ENCODE measurements at regions not wholly inside any gene's neighbourhood (a gene's known extent, or its start where the extent isn't known, plus 50 kb on each side); places are given as distances from the start of the nearest gene placed in this dataset.

DNA sequence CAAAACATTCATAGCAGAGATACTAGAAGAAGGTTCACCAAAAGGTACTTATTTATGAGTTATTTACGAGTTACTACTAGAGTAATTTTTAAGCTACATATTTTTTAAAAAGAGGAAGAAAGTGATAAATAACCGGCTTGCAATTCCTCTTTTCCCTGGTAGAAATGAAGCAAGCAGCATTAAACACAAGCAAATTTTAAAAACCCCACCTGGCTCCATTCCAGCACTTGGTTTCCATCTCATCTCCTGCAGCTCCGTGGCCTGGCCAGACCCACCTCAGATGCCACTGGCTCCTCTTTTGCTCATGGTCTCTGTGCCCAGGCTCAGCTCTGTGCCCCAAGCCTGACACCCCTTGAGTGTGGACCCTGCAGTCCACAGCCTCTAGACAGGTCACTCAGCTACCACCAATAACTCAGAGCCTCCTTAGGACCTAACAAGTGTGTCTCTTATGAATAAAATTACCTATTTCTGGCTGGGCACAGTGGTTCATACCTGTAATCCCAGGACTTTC is 479.5 kb downstream of the TNS3 start:
- Histone ChIP-seq H3K56ac (replicated peaks; ENCODE audit: insufficient read length, low read depth, low read length) (no peak overlapping the region), H2BK5ac (ENCODE audit: low read depth, low read length) (no peak overlapping the region), H4K91ac (replicated peaks; ENCODE audit: insufficient read length, low read length) (no peak overlapping the region), H3K36me3 (ENCODE audit: control insufficient read depth in 2 of 4, insufficient read depth in 4 of 4, low read length in 3 of 4) (no peaks in the 10 kb centered on the region), H3K27ac (ENCODE audit: low read depth, low read length) (no peak overlapping the region), H3K23ac (ENCODE audit: insufficient read length) (no peak overlapping the region), H2AFZ (ENCODE audit: low read length) (no peak overlapping the region), H3K9ac (replicated peaks in 1 of 4; ENCODE audit: extremely low read depth in 1 of 4, low read depth in 3 of 4, low read length in 3 of 4) (no peak overlapping the region), H2BK12ac (ENCODE audit: low read depth, low read length) (no peak overlapping the region), H4K20me1 (replicated peaks in 1 of 2; ENCODE audit: control insufficient read depth in 1 of 2, insufficient read depth in 2 of 2, low read length in 2 of 2) (no peaks in the 10 kb centered on the region), H2BK15ac (ENCODE audit: low read length) (no peak overlapping the region), H2AK5ac (ENCODE audit: low read depth, low read length) (no peak overlapping the region), H4K8ac (ENCODE audit: extremely low read depth, insufficient read depth, low read length) (peak overlapping the region; percentile 47; the same call in 1 of the 2 replicates), H2BK120ac (replicated peaks; ENCODE audit: low read depth, low read length) (no peak overlapping the region), H3K79me2 (ENCODE audit: control insufficient read depth in 1 of 2, insufficient read depth in 2 of 2, low read length in 2 of 2) (no peaks in the 10 kb centered on the region), H3K4me1 (replicated peaks in 1 of 4; ENCODE audit: control insufficient read depth in 3 of 4, insufficient read depth in 4 of 4, low read length in 3 of 4) (no peaks in the 10 kb centered on the region), H4K5ac (ENCODE audit: insufficient read length, low read depth, low read length) (no peak overlapping the region), H3K4me2 (ENCODE audit: insufficient read depth in 1 of 2, low read depth in 2 of 2, low read length in 2 of 2) (no peak overlapping the region), H2BK20ac (ENCODE audit: low read length) (no peak overlapping the region), H3K27me3 (replicated peaks in 1 of 4; ENCODE audit: control insufficient read depth in 3 of 4, extremely low read depth in 1 of 4, insufficient read depth in 3 of 4, low read length in 3 of 4) (no peaks in the 10 kb centered on the region), H3K79me1 (ENCODE audit: low read depth, low read length) (no peaks in the 10 kb centered on the region), H3K14ac (ENCODE audit: insufficient read length) (no peak overlapping the region), H3K23me2 (ENCODE audit: low read depth, low read length) (no peaks in the 10 kb centered on the region), H3K4me3 (ENCODE audit: extremely low read depth in 1 of 4, insufficient read depth in 2 of 4, low read depth in 3 of 4, low read length in 4 of 4) (no peak overlapping the region), H3K4ac (replicated peaks; ENCODE audit: insufficient read length, low read depth, low read length) (no peak overlapping the region), H3K18ac (ENCODE audit: extremely low read depth, low read length) (no peak overlapping the region), H3K9me3 (ENCODE audit: insufficient read depth in 2 of 2, low read depth in 1 of 2, low read length in 1 of 2) (peaks cover 0 to 3% of the 10 kb centered on the region in 2 experiments; a peak in 1 of 4 replicates)
- CTCF ChIA-PET (ENCODE audit: partially characterized antibody): interaction anchor here (1.1 to 2.4 kb wide), 3 partner anchors 16 to 65 kb away, joined by 3 to 7 read pairs (median 3); no protein-coding TSS in a partner anchor
- DNase-seq (ENCODE audit: low read depth in 1 of 2, low spot score in 2 of 2) (no peak), FAIRE-seq (no peak)
- WGBS, 2 experiments (ENCODE audit: extremely low coverage in 1 of 2, insufficient coverage in 1 of 2, insufficient read length in 1 of 2, insufficient replicate concordance in 2 of 2, low coverage in 1 of 2, low lambda C conversion rate in 2 of 2, missing lambda C conversion rate in 1 of 2): 89% methylated on average over 3 of the region's 3 CpGs; no CpG with 5 or more reads in 1 of the 2 experiments
- TF ChIP-seq TEAD4 (IDR thresholded peaks at IDR 0.05; ENCODE audit: low read depth, low read length): no peak
- TF ChIP-seq NANOG (IDR thresholded peaks at IDR 0.05; ENCODE audit: insufficient read depth, low read depth, low read length, poor library complexity, severe bottlenecking): no peak
- TF ChIP-seq, protein P1, sequence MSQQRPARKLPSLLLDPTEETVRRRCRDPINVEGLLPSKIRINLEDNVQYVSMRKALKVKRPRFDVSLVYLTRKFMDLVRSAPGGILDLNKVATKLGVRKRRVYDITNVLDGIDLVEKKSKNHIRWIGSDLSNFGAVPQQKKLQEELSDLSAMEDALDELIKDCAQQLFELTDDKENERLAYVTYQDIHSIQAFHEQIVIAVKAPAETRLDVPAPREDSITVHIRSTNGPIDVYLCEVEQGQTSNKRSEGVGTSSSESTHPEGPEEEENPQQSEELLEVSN (IDR thresholded peaks at IDR 0.05): no peak
- no peak for TF ChIP-seq POU5F1 (IDR thresholded peaks at IDR 0.05; ENCODE audit: low read depth, low read length)
- no peak for TF ChIP-seq CHD2 (IDR thresholded peaks at IDR 0.05; ENCODE audit: low read length)
- TF ChIP-seq CREB1 (IDR thresholded peaks at IDR 0.05): no peak
- TF ChIP-seq POLR2AphosphoS5 (IDR thresholded peaks at IDR 0.05; ENCODE audit: low read depth, low read length): no peak
- no peak for TF ChIP-seq CBX8 (IDR thresholded peaks at IDR 0.05; ENCODE audit: borderline replicate concordance, low read depth, low read length)
- TF ChIP-seq TBP (IDR thresholded peaks at IDR 0.05; ENCODE audit: low read depth, low read length): no peak
- TF ChIP-seq TAF7 (optimal IDR thresholded peaks at IDR 0.05; ENCODE audit: borderline replicate concordance, low read depth, low read length): no peak
- no peak for TF ChIP-seq RFX5 (IDR thresholded peaks at IDR 0.05; ENCODE audit: borderline replicate concordance, low read depth, low read length)
- no peak for TF ChIP-seq ASH2L (IDR thresholded peaks at IDR 0.05; ENCODE audit: low read length)
- TF ChIP-seq SIRT6 (IDR thresholded peaks at IDR 0.05; ENCODE audit: low read length): no peak
- TF ChIP-seq EGR1 (IDR thresholded peaks at IDR 0.05; ENCODE audit: borderline replicate concordance, low read depth, low read length): no peak
- TF ChIP-seq KDM4A (IDR thresholded peaks at IDR 0.05; ENCODE audit: low read depth, low read length, severe bottlenecking): no peak
- POLR2A ChIA-PET (ENCODE audit: partially characterized antibody): no interaction called here

Measured in H1 (cell line).